GM06990 (cell line): ENCODE measurements at regions not wholly inside any gene's neighbourhood (a gene's known extent, or its start where the extent isn't known, plus 50 kb on each side); places are given as distances from the start of the nearest gene placed in this dataset.
"Not testable (repeated sequence)": the region's sequence is repeated elsewhere in the genome, so short reads cannot be mapped to it uniquely, and the experiment has no call there.

Experiments used
- DNase-seq: peaks from one replicate; pipeline ENCODE4 v3.0.0-alpha.2; 2011; ENCODE audit not compliant: insufficient read length; ENCODE audit errors: extremely low read depth
- H3K27me3 ChIP-seq: replicated peaks from 2 replicates; pipeline ENCODE4 v1.6.0; 2011; ENCODE audit warnings: low read length; ENCODE audit not compliant: control insufficient read depth, insufficient read depth
- H3K36me3 ChIP-seq: 2 replicates; pipeline ENCODE4 v1.5.1; 2011; ENCODE audit warnings: low read length; ENCODE audit not compliant: control insufficient read depth, insufficient read depth
- H3K4me3 ChIP-seq: replicated peaks from 2 replicates; pipeline ENCODE4 v1.5.1; 2011; ENCODE audit warnings: low read depth, mild to moderate bottlenecking, control low read depth, low read length
- TF ChIP-seq, protein P1 (sequence below): IDR thresholded peaks from 2 replicates; pipeline ENCODE4 v1.5.1; 2011; ENCODE audit warnings: low read length, control low read depth, mild to moderate bottlenecking, inconsistent platforms; ENCODE audit not compliant: insufficient read depth, poor library complexity, severe bottlenecking

DNA sequence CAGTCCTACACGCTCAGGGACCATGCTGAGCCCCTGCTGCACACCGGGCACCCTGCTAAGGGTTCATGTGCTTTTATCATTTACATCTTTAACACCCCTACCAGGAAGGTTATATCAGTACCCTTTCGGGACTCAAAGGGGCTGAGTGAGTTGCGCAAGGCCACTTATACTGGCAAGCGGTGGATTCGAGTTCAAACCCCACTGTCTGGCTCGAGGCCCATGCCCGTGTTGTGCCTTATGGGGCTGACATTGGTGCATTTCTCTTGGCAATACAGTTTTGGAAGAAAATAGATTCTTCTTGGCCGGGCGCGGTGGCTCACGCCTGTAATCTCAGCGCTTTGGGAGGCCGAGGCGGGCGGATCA lies 69.5 kb upstream of the MAP4K4 start:
- no peaks in the 10 kb centered on the region for H3K36me3 ChIP-seq
- H3K27me3 ChIP-seq = no peaks in the 10 kb centered on the region
- H3K4me3 ChIP-seq = no peak overlapping the region
- DNase-seq = no peak
- TF ChIP-seq, protein P1, sequence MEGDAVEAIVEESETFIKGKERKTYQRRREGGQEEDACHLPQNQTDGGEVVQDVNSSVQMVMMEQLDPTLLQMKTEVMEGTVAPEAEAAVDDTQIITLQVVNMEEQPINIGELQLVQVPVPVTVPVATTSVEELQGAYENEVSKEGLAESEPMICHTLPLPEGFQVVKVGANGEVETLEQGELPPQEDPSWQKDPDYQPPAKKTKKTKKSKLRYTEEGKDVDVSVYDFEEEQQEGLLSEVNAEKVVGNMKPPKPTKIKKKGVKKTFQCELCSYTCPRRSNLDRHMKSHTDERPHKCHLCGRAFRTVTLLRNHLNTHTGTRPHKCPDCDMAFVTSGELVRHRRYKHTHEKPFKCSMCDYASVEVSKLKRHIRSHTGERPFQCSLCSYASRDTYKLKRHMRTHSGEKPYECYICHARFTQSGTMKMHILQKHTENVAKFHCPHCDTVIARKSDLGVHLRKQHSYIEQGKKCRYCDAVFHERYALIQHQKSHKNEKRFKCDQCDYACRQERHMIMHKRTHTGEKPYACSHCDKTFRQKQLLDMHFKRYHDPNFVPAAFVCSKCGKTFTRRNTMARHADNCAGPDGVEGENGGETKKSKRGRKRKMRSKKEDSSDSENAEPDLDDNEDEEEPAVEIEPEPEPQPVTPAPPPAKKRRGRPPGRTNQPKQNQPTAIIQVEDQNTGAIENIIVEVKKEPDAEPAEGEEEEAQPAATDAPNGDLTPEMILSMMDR = no peak

DNA sequence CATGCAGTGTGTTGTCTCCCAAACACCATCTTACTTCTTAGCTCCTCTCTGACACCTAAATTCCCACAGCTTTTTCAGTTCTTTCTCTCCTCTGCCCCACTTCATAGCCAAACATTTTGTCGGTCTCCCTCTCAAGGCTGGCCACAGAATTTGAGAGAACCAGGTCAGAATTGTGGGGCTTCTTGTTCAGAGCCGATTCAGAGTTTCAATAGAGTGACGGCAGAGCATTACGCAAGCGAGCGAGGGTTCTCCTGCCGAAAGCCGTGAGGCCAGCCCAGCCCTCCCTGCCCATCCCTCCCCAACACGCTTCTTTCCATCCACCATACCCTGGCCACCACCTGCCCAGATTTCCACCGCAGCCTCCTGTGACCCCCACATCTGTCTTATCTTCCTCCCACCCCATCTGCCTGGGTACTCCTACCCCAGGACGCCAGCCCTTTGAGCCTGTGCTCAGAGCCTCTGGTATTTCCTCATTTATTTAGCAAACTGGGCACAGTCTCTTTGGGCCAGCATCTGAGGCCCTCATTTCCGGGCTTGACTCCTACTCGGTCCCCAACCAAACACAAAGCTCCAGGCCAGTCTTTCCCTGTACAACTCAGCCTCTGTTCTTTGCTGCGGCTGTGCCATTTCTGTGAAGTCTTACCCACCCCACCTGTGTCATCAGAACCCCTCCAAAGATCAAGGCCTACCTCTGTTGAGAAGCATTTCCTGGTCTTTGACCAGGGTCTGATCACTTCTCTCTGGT lies 70.0 kb upstream of the MAP4K4 start:
- Histone ChIP-seq H3K4me3 (no peak overlapping the region), H3K27me3 (no peaks in the 10 kb centered on the region), H3K36me3 (no peaks in the 10 kb centered on the region)
- TF ChIP-seq, protein P1 = no peak
- no peak for DNase-seq

DNA sequence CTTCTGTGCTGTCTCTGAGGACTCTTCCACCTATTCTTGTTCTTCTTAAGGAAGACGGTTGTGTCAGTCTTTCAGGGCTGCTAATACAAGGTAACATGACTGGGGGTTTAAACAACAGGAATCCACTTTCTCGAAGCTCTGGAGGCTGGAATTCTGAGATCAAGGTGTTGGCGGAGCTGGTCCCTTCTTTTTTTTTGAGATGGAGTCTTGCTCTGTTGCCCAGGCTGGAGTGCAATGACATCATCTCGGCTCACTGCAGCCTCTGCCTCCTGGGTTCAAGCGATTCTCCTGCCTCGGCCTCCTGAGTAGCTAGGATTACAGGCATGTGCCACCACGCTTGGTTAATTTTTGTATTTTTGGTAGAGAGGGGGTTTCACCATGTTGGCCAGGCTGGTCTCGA lies 71.7 kb upstream of the MAP4K4 start:
- H3K4me3 ChIP-seq, H3K36me3 ChIP-seq, H3K27me3 ChIP-seq, DNase-seq: not testable (repeated sequence)

DNA sequence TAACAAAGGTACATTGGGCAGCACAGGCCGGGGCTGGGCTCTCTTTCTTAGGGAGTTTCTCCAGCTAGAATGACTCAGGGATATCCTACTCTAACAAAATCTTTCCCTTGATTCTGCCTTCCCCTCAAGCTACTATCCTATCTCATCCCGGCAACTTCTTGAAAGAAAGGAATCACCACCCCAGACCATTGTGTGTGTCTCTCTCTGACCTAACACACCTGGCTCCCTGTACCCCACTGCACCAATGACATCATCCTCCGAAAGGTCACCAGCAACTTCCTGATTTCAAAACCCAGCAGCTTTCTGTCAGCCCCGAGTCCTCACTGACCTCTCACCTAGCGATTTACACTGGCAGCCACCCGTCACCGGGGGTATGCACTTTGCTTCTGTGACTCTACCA lies 72.1 kb upstream of the MAP4K4 start:
- TF ChIP-seq, protein P1 = no peak
- Histone ChIP-seq H3K27me3 (no peaks in the 10 kb centered on the region), H3K36me3 (no peaks in the 10 kb centered on the region), H3K4me3 (no peak overlapping the region)
- no peak for DNase-seq

DNA sequence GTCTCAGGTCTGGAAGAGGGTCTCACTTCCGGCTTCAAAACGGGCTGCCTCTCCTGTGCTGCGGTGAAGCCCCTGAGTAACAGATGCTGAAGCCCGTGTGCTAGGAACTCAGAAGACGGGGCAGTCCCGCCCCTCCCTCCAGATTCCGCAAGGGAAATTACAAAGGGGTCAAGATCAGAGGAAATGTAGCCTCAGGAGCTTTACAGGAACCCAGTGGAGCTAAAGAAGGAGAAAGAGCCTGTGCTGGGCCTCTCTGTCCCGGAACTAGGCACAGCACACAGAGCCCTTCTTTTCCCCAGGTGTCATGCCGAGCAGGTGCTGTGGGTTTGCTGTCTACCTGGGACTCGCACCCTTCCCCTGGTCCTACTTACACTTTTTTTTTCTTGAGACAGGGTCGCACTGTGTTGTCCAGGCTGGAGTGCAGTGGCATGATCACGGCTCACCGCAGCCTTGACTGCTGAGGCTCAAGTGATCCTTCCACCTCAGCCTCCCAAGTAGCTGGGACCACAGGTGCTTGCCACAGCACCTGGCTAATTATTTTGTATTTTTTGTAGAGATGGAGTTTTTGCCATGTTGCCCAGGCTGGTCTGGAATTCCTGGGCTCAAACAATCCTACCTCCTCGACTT lies 72.7 kb upstream of the MAP4K4 start:
- H3K27me3 ChIP-seq = no peaks in the 10 kb centered on the region
- no peaks in the 10 kb centered on the region for H3K36me3 ChIP-seq
- no peak for DNase-seq
- no peak overlapping the region for H3K4me3 ChIP-seq
- TF ChIP-seq, protein P1 = no peak

DNA sequence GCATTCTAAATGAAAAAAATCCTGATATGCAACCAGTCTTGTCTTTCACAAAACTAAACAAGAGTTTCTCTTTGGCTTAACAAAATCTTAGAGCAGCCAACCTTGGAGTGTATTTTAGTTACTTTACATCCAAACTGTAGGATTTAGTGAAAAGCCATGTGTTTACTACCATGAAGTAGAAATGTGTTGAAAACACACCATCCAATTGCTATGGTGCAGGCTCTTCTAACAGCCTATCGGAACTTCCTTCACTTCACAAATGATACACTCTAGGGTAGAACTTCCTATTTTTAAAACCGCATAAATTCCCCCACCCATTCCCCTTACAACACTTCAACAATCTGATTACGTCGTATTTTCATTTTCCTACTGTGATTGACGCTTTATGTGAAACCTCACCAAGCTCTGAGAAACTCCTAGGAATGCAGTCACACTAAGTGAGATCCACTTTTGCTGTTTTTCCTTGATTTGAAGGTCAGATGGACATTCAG lies 74.4 kb upstream of the MAP4K4 start:
- no peaks in the 10 kb centered on the region for H3K36me3 ChIP-seq
- peak; percentile 41 for DNase-seq
- TF ChIP-seq, protein P1 = no peak
- no peaks in the 10 kb centered on the region; the same call in 1 of the 2 replicates for H3K27me3 ChIP-seq
- H3K4me3 ChIP-seq = no peak overlapping the region
